ENCODE measurements at regions not wholly inside any gene's neighbourhood (a gene's known extent, or its start where the extent isn't known, plus 50 kb on each side); places are given as distances from the start of the nearest gene placed in this dataset.

DNA sequence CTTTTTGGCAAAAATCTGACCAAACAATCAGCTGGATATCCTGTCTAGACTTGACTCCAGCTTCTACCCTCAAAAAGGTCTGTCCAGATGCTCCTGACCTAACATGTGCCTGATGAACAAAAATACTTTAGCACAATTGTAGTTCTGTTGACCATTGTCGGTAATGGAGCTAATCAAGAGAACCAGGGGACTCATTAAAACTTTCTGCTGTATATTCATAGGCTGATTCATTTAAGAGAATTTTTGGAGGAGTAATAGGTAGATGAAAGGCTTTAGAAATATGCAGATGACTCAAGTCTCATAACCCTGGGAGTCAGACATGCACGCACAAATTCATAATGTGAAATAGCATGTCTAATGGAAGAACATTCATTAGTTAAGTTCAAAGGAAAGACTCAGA lies 514.2 kb downstream of the TXNL1 start:
- TF ChIP-seq POLR2AphosphoS5 (IDR thresholded peaks at IDR 0.05; ENCODE audit: borderline replicate concordance, low read depth, low read length) (no peak), EZH2 (IDR thresholded peaks at IDR 0.05) (no peak)

All from SK-N-MC (cell line).